CD14-positive monocyte (primary cell): ENCODE measurements at regions not wholly inside any gene's neighbourhood (a gene's known extent, or its start where the extent isn't known, plus 50 kb on each side); places are given as distances from the start of the nearest gene placed in this dataset.

Experiments
- DNase-seq, 3 donors: peaks; one replicate each; pipeline ENCODE4 v3.0.0-alpha.2; 2011 to 2022
- H2AFZ ChIP-seq: 2 replicates; pipeline ENCODE4 v1.6.0; 2012; ENCODE audit warnings: mild to moderate bottlenecking, low read depth, low read length, inconsistent platforms; ENCODE audit not compliant: insufficient read depth, poor library complexity, severe bottlenecking
- H3K27ac ChIP-seq, 2 donors: 1 replicate in 1 of 2; 2 replicates in 1 of 2; pipeline ENCODE4 v1.5.1; 2012 to 2013; ENCODE audit warnings: low read length in 2 of 2, control low read depth in 1 of 2, inconsistent platforms in 1 of 2, low read depth in 1 of 2, mild to moderate bottlenecking in 1 of 2
- H3K27me3 ChIP-seq, 2 donors: one replicate each; pipeline versions ENCODE4 v1.6.0 to v1.6.1; 2011 to 2013; ENCODE audit warnings: low read length in 2 of 2; ENCODE audit not compliant: control insufficient read depth in 2 of 2, insufficient read depth in 2 of 2
- H3K36me3 ChIP-seq, 2 donors: replicated peaks in 1 of 2; 1 replicate in 1 of 2; 2 replicates in 1 of 2; pipeline versions ENCODE4 v1.5.1 to v1.6.1; 2012 to 2013; ENCODE audit warnings: low read length in 2 of 2, control low read depth in 1 of 2, inconsistent platforms in 1 of 2, mild to moderate bottlenecking in 1 of 2; ENCODE audit not compliant: insufficient read depth in 2 of 2, control insufficient read depth in 1 of 2
- H3K4me1 ChIP-seq, 2 donors: 1 replicate in 1 of 2; 2 replicates in 1 of 2; pipeline versions ENCODE4 v1.5.1 to v1.6.1; 2012 to 2013; ENCODE audit warnings: low read length in 2 of 2, control low read depth in 1 of 2, inconsistent platforms in 1 of 2, mild to moderate bottlenecking in 1 of 2, moderate library complexity in 1 of 2; ENCODE audit not compliant: insufficient read depth in 2 of 2, control insufficient read depth in 1 of 2
- H3K4me2 ChIP-seq: replicated peaks from 2 replicates; pipeline ENCODE3; 2012; ENCODE audit warnings: low read length, moderate library complexity, mild to moderate bottlenecking; ENCODE audit not compliant: poor library complexity, severe bottlenecking; ENCODE audit errors: extremely low read depth
- H3K4me3 ChIP-seq, 3 experiments: fragments of 200-600 bp in 1 of 3; sonication (generic) in 1 of 3; replicated peaks in 1 of 3; 1 replicate in 2 of 3; 2 replicates in 1 of 3; pipeline ENCODE4 v1.5.1; 2011 to 2013; ENCODE audit warnings: low read length in 3 of 3, mild to moderate bottlenecking in 3 of 3, control low read depth in 2 of 3, low read depth in 2 of 3, inconsistent platforms in 1 of 3, moderate library complexity in 1 of 3
- H3K79me2 ChIP-seq: 2 replicates; pipeline ENCODE4 v1.6.0; 2012; ENCODE audit warnings: mild to moderate bottlenecking, control low read depth, inconsistent platforms, low read length, moderate library complexity; ENCODE audit not compliant: insufficient read depth
- H3K9ac ChIP-seq: 2 replicates; pipeline ENCODE4 v1.6.0; 2017; ENCODE audit warnings: low read length, mild to moderate bottlenecking; ENCODE audit not compliant: insufficient read depth, poor library complexity, severe bottlenecking
- H3K9me3 ChIP-seq, 2 donors: replicated peaks in 1 of 2; 1 replicate in 1 of 2; 2 replicates in 1 of 2; pipeline versions ENCODE4 v1.5.1 to v1.6.1; 2012 to 2013; ENCODE audit warnings: low read length in 2 of 2, control low read depth in 1 of 2; ENCODE audit not compliant: control insufficient read depth in 1 of 2, insufficient read depth in 1 of 2
- H4K20me1 ChIP-seq: 2 replicates; pipeline ENCODE4 v1.6.0; 2012; ENCODE audit warnings: mild to moderate bottlenecking, low read length, control low read depth, moderate library complexity; ENCODE audit not compliant: insufficient read depth
- H3K27ac Mint-ChIP-seq, 7 donors: one replicate each; pipeline ENCODE4 v1.8.0; 2020; ENCODE audit warnings: mild to moderate bottlenecking in 7 of 7, mixed read lengths in 7 of 7, moderate library complexity in 6 of 7, inconsistent platforms in 2 of 7
- H3K27me3 Mint-ChIP-seq, 3 donors: one replicate each; pipeline ENCODE4 v1.8.0; 2021 to 2022; ENCODE audit warnings: low read depth in 3 of 3, mild to moderate bottlenecking in 3 of 3, mixed read lengths in 3 of 3, moderate library complexity in 3 of 3, inconsistent platforms in 1 of 3
- H3K36me3 Mint-ChIP-seq, 2 donors: one replicate each; pipeline ENCODE4 v1.8.0; 2020; ENCODE audit warnings: mixed read lengths in 2 of 2, inconsistent platforms in 1 of 2, mild to moderate bottlenecking in 1 of 2
- H3K4me1 Mint-ChIP-seq: one replicate; pipeline ENCODE4 v1.8.0; 2020; ENCODE audit warnings: mild to moderate bottlenecking, mixed read lengths
- H3K4me3 Mint-ChIP-seq, 2 donors: one replicate each; pipeline ENCODE4 v1.8.0; 2020; ENCODE audit warnings: mild to moderate bottlenecking in 2 of 2, mixed read lengths in 2 of 2, moderate library complexity in 1 of 2
- H3K9me3 Mint-ChIP-seq, 7 donors: one replicate each; pipeline ENCODE4 v1.8.0; 2020 to 2022; ENCODE audit warnings: mixed read lengths in 7 of 7, mild to moderate bottlenecking in 6 of 7, moderate library complexity in 6 of 7, inconsistent platforms in 2 of 7
- CTCF ChIP-seq: fragments of 200-600 bp; IDR thresholded peaks from one replicate; pipeline ENCODE4 v1.8.0; 2022; ENCODE audit warnings: antibody characterized with exemption, mild to moderate bottlenecking
- intact Hi-C, 2 donors: fragments of 100-400 bp; cut with micrococcal nuclease; formaldehyde crosslinking; loops; one replicate each; pipeline versions ENCODE4 v1.15.0 to v1.15.1; 2023

DNA sequence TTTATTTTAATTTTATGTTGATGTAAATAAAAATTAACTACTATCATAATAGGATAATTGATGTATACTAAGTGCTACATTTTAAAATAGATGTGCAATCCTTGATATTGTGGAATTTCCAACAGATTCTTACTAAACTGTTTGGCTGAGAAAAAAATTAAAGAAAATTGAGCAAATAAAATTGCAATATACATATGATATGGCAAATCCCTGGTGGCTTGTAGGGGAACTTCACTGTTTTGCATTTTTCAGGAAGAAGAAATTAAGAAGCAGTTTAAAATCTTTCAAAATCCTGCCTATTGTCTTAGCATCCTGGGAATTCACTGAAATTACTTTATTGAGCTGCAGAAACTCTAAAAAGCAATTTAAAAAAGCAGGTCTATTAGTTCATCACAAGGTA lies 191.4 kb upstream of the ADGRB3 start:
- Histone ChIP-seq H3K9me3 (no peaks in the 10 kb centered on the region), H3K27ac (no peak overlapping the region), H3K79me2 (no peaks in the 10 kb centered on the region), H3K9ac (no peak overlapping the region), H2AFZ (no peak overlapping the region), H3K36me3 (no peaks in the 10 kb centered on the region), H4K20me1 (no peaks in the 10 kb centered on the region), H3K4me2 (no peak overlapping the region), H3K4me3 (no peak overlapping the region), H3K4me1 (no peaks in the 10 kb centered on the region), H3K27me3 (no peaks in the 10 kb centered on the region)
- no peak overlapping the region for H3K4me3 Mint-ChIP-seq
- no peak for DNase-seq
- no peaks in the 10 kb centered on the region for H3K4me1 Mint-ChIP-seq
- no peak overlapping the region for H3K27ac Mint-ChIP-seq
- H3K27me3 Mint-ChIP-seq = no peaks in the 10 kb centered on the region
- no peak for TF ChIP-seq CTCF
- H3K36me3 Mint-ChIP-seq = no peaks in the 10 kb centered on the region
- intact Hi-C loops = no loop called here
- H3K9me3 Mint-ChIP-seq = peaks cover 0 to 1% (median 0%) of the 10 kb centered on the region in 7 donors

DNA sequence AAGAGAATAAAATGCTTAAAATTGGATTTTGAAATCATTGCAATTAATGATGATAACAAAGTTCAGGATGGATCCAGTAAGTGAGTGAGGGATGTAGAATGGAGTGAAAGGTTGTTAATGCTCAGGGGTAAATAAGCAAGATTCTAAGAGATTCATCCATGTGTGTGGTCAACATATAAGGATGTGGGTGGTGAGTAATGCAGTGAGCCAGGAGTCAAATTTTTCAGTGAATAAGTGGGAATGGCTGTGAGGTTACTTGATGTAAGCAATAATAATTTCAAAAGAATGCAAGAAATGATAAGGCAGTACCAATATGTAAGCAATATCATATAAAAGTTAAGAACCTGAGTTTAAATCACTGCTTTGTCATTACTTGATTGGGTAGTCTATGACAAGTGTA lies 207.5 kb upstream of the ADGRB3 start:
- Mint-ChIP-seq H3K4me3 (no peak overlapping the region), H3K36me3 (no peaks in the 10 kb centered on the region), H3K27me3 (no peaks in the 10 kb centered on the region), H3K27ac (no peak overlapping the region), H3K9me3 (peaks cover 0 to 4% (median 0%) of the 10 kb centered on the region in 7 donors), H3K4me1 (no peaks in the 10 kb centered on the region)
- H3K36me3 ChIP-seq = no peaks in the 10 kb centered on the region
- H3K27me3 ChIP-seq = no peaks in the 10 kb centered on the region
- H2AFZ ChIP-seq = no peak overlapping the region
- no peaks in the 10 kb centered on the region for H3K4me1 ChIP-seq
- TF ChIP-seq CTCF = no peak
- H3K4me3 ChIP-seq = no peak overlapping the region
- intact Hi-C loops = no loop called here
- no peak overlapping the region for H3K4me2 ChIP-seq
- no peak overlapping the region for H3K9ac ChIP-seq
- no peaks in the 10 kb centered on the region for H4K20me1 ChIP-seq
- no peaks in the 10 kb centered on the region for H3K9me3 ChIP-seq
- DNase-seq = no peak
- no peak overlapping the region for H3K27ac ChIP-seq
- no peaks in the 10 kb centered on the region for H3K79me2 ChIP-seq
